CD14-positive monocyte (primary cell): ENCODE measurements at regions not wholly inside any gene's neighbourhood (a gene's known extent, or its start where the extent isn't known, plus 50 kb on each side); places are given as distances from the start of the nearest gene placed in this dataset.

ENCODE experiments used
- DNase-seq, 3 donors: peaks; one replicate each; pipeline ENCODE4 v3.0.0-alpha.2; 2011 to 2022
- H2AFZ ChIP-seq: 2 replicates; pipeline ENCODE4 v1.6.0; 2012; ENCODE audit warnings: mild to moderate bottlenecking, low read depth, low read length, inconsistent platforms; ENCODE audit not compliant: insufficient read depth, poor library complexity, severe bottlenecking
- H3K27ac ChIP-seq, 2 donors: 1 replicate in 1 of 2; 2 replicates in 1 of 2; pipeline ENCODE4 v1.5.1; 2012 to 2013; ENCODE audit warnings: low read length in 2 of 2, control low read depth in 1 of 2, inconsistent platforms in 1 of 2, low read depth in 1 of 2, mild to moderate bottlenecking in 1 of 2
- H3K27me3 ChIP-seq, 2 donors: one replicate each; pipeline versions ENCODE4 v1.6.0 to v1.6.1; 2011 to 2013; ENCODE audit warnings: low read length in 2 of 2; ENCODE audit not compliant: control insufficient read depth in 2 of 2, insufficient read depth in 2 of 2
- H3K36me3 ChIP-seq, 2 donors: replicated peaks in 1 of 2; 1 replicate in 1 of 2; 2 replicates in 1 of 2; pipeline versions ENCODE4 v1.5.1 to v1.6.1; 2012 to 2013; ENCODE audit warnings: low read length in 2 of 2, control low read depth in 1 of 2, inconsistent platforms in 1 of 2, mild to moderate bottlenecking in 1 of 2; ENCODE audit not compliant: insufficient read depth in 2 of 2, control insufficient read depth in 1 of 2
- H3K4me1 ChIP-seq, 2 donors: 1 replicate in 1 of 2; 2 replicates in 1 of 2; pipeline versions ENCODE4 v1.5.1 to v1.6.1; 2012 to 2013; ENCODE audit warnings: low read length in 2 of 2, control low read depth in 1 of 2, inconsistent platforms in 1 of 2, mild to moderate bottlenecking in 1 of 2, moderate library complexity in 1 of 2; ENCODE audit not compliant: insufficient read depth in 2 of 2, control insufficient read depth in 1 of 2
- H3K4me2 ChIP-seq: replicated peaks from 2 replicates; pipeline ENCODE3; 2012; ENCODE audit warnings: low read length, moderate library complexity, mild to moderate bottlenecking; ENCODE audit not compliant: poor library complexity, severe bottlenecking; ENCODE audit errors: extremely low read depth
- H3K4me3 ChIP-seq, 3 experiments: fragments of 200-600 bp in 1 of 3; sonication (generic) in 1 of 3; replicated peaks in 1 of 3; 1 replicate in 2 of 3; 2 replicates in 1 of 3; pipeline ENCODE4 v1.5.1; 2011 to 2013; ENCODE audit warnings: low read length in 3 of 3, mild to moderate bottlenecking in 3 of 3, control low read depth in 2 of 3, low read depth in 2 of 3, inconsistent platforms in 1 of 3, moderate library complexity in 1 of 3
- H3K79me2 ChIP-seq: 2 replicates; pipeline ENCODE4 v1.6.0; 2012; ENCODE audit warnings: mild to moderate bottlenecking, control low read depth, inconsistent platforms, low read length, moderate library complexity; ENCODE audit not compliant: insufficient read depth
- H3K9ac ChIP-seq: 2 replicates; pipeline ENCODE4 v1.6.0; 2017; ENCODE audit warnings: low read length, mild to moderate bottlenecking; ENCODE audit not compliant: insufficient read depth, poor library complexity, severe bottlenecking
- H3K9me3 ChIP-seq, 2 donors: replicated peaks in 1 of 2; 1 replicate in 1 of 2; 2 replicates in 1 of 2; pipeline versions ENCODE4 v1.5.1 to v1.6.1; 2012 to 2013; ENCODE audit warnings: low read length in 2 of 2, control low read depth in 1 of 2; ENCODE audit not compliant: control insufficient read depth in 1 of 2, insufficient read depth in 1 of 2
- H4K20me1 ChIP-seq: 2 replicates; pipeline ENCODE4 v1.6.0; 2012; ENCODE audit warnings: mild to moderate bottlenecking, low read length, control low read depth, moderate library complexity; ENCODE audit not compliant: insufficient read depth
- H3K27ac Mint-ChIP-seq, 7 donors: one replicate each; pipeline ENCODE4 v1.8.0; 2020; ENCODE audit warnings: mild to moderate bottlenecking in 7 of 7, mixed read lengths in 7 of 7, moderate library complexity in 6 of 7, inconsistent platforms in 2 of 7
- H3K27me3 Mint-ChIP-seq, 3 donors: one replicate each; pipeline ENCODE4 v1.8.0; 2021 to 2022; ENCODE audit warnings: low read depth in 3 of 3, mild to moderate bottlenecking in 3 of 3, mixed read lengths in 3 of 3, moderate library complexity in 3 of 3, inconsistent platforms in 1 of 3
- H3K36me3 Mint-ChIP-seq, 2 donors: one replicate each; pipeline ENCODE4 v1.8.0; 2020; ENCODE audit warnings: mixed read lengths in 2 of 2, inconsistent platforms in 1 of 2, mild to moderate bottlenecking in 1 of 2
- H3K4me1 Mint-ChIP-seq: one replicate; pipeline ENCODE4 v1.8.0; 2020; ENCODE audit warnings: mild to moderate bottlenecking, mixed read lengths
- H3K4me3 Mint-ChIP-seq, 2 donors: one replicate each; pipeline ENCODE4 v1.8.0; 2020; ENCODE audit warnings: mild to moderate bottlenecking in 2 of 2, mixed read lengths in 2 of 2, moderate library complexity in 1 of 2
- H3K9me3 Mint-ChIP-seq, 7 donors: one replicate each; pipeline ENCODE4 v1.8.0; 2020 to 2022; ENCODE audit warnings: mixed read lengths in 7 of 7, mild to moderate bottlenecking in 6 of 7, moderate library complexity in 6 of 7, inconsistent platforms in 2 of 7
- WGBS: methylation state at CpG from one replicate; pipeline ENCODE4 v1.1.5; 2013; ENCODE audit warnings: missing lambda C conversion rate; ENCODE audit not compliant: insufficient coverage; 5-methylcytosine and 5-hydroxymethylcytosine counted together
- intact Hi-C, 2 donors: fragments of 100-400 bp; cut with micrococcal nuclease; formaldehyde crosslinking; loops; one replicate each; pipeline versions ENCODE4 v1.15.0 to v1.15.1; 2023
- TF ChIP-seq, protein P1 (sequence below): fragments of 200-600 bp; IDR thresholded peaks from one replicate; pipeline ENCODE4 v1.8.0; 2022; ENCODE audit warnings: antibody characterized with exemption, mild to moderate bottlenecking

GRCh38 chr12:85697003-85697402, 139.2 kb downstream of the RASSF9 start:
- Histone ChIP-seq H3K4me1 (no peaks in the 10 kb centered on the region), H3K4me3 (no peak overlapping the region), H3K36me3 (no peaks in the 10 kb centered on the region), H3K27me3 (no peaks in the 10 kb centered on the region), H3K27ac (no peak overlapping the region), H4K20me1 (no peaks in the 10 kb centered on the region), H3K79me2 (no peaks in the 10 kb centered on the region), H3K9me3 (no peaks in the 10 kb centered on the region), H3K9ac (no peak overlapping the region), H3K4me2 (no peak overlapping the region), H2AFZ (no peak overlapping the region)
- no peak for DNase-seq
- TF ChIP-seq, protein P1, sequence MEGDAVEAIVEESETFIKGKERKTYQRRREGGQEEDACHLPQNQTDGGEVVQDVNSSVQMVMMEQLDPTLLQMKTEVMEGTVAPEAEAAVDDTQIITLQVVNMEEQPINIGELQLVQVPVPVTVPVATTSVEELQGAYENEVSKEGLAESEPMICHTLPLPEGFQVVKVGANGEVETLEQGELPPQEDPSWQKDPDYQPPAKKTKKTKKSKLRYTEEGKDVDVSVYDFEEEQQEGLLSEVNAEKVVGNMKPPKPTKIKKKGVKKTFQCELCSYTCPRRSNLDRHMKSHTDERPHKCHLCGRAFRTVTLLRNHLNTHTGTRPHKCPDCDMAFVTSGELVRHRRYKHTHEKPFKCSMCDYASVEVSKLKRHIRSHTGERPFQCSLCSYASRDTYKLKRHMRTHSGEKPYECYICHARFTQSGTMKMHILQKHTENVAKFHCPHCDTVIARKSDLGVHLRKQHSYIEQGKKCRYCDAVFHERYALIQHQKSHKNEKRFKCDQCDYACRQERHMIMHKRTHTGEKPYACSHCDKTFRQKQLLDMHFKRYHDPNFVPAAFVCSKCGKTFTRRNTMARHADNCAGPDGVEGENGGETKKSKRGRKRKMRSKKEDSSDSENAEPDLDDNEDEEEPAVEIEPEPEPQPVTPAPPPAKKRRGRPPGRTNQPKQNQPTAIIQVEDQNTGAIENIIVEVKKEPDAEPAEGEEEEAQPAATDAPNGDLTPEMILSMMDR: no peak
- Mint-ChIP-seq H3K4me1 (no peaks in the 10 kb centered on the region), H3K27ac (no peak overlapping the region), H3K9me3 (peaks cover 0 to 2% (median 2%) of the 10 kb centered on the region in 7 donors), H3K27me3 (no peaks in the 10 kb centered on the region), H3K36me3 (no peaks in the 10 kb centered on the region), H3K4me3 (no peak overlapping the region)
- 89% methylated on average over 2 of the region's 2 CpGs for WGBS
- intact Hi-C loops: no loop called here

- no CpG with 5 or more reads among the region's 1 CpG for WGBS
- Histone ChIP-seq H3K9me3 (no peaks in the 10 kb centered on the region), H3K4me3 (no peak overlapping the region), H3K9ac (no peak overlapping the region), H3K4me1 (no peaks in the 10 kb centered on the region), H3K27ac (no peak overlapping the region), H3K79me2 (no peaks in the 10 kb centered on the region), H4K20me1 (no peaks in the 10 kb centered on the region), H3K4me2 (no peak overlapping the region), H3K27me3 (no peaks in the 10 kb centered on the region), H3K36me3 (no peaks in the 10 kb centered on the region), H2AFZ (no peak overlapping the region)
- no peaks in the 10 kb centered on the region for H3K36me3 Mint-ChIP-seq
- no peak overlapping the region for H3K27ac Mint-ChIP-seq
- TF ChIP-seq, protein P1: no peak
- DNase-seq: no peak
- no peaks in the 10 kb centered on the region for H3K27me3 Mint-ChIP-seq
- intact Hi-C loops: no loop called here
- H3K9me3 Mint-ChIP-seq: peaks cover 0 to 2% (median 2%) of the 10 kb centered on the region in 7 donors
- H3K4me1 Mint-ChIP-seq: no peaks in the 10 kb centered on the region
- no peak overlapping the region for H3K4me3 Mint-ChIP-seq
Measured at GRCh38 chr12:85698937-85699336, 137.3 kb downstream of the RASSF9 start.
